ENCODE measurements at regions not wholly inside any gene's neighbourhood (a gene's known extent, or its start where the extent isn't known, plus 50 kb on each side); places are given as distances from the start of the nearest gene placed in this dataset.
"Not testable (repeated sequence)": the region's sequence is repeated elsewhere in the genome, so short reads cannot be mapped to it uniquely, and the experiment has no call there.

GRCh38 chr16:29293545-29293944 is 113.0 kb downstream of the NPIPB11 start:
- TF ChIP-seq POLR2A, CTCF (IDR thresholded peaks at IDR 0.05): not testable (repeated sequence)

Data from esophagus squamous epithelium (tissue), 4 donors.